Stimulated activated CD4-positive, alpha-beta T cell treated with anti-CD3 and anti-CD28 coated beads, Interleukin-4, amount 100 ng/mL, for 4 hours (primary cell): ENCODE measurements at regions not wholly inside any gene's neighbourhood (a gene's known extent, or its start where the extent isn't known, plus 50 kb on each side); places are given as distances from the start of the nearest gene placed in this dataset.

Source experiments
- DNase-seq, 2 experiments: peaks; one replicate each; pipeline ENCODE4 v3.0.0-alpha.2; 2020

DNA sequence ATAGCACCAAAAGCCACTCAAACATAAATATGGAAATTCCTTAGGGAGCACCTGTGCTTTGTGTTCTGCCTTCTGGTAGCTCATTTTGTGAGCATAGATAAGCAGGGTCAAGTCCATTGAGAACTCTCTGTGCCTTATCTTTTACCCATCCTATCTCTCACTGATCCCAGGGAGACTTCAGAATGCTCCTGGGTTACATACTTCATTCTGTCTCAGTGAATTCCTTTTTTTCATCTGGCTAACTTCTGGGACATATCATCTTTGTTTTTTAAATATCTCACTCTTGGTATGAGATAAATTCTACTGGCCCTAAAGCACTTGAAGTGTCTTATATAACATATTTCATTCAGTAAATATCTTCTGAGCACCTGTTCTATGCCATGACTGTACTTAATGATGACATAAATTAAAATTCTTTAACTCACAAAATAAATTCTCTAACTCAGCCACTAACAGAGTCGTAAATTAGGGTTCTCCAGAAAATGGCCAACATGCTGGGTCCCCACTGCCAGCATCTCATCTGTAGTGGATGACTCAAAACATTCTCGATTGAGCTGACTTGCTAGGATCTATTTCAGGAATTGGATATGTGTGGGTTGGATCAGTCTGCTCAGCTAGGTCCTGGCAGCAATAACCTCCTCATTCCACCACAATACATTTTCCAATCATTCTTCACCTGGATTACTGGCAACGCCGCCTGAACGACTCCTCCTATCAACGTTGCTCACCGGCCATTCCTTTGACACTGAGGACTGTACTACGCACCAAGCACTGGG, 170.2 kb downstream of the FOXO1 start:
- no peak for DNase-seq

DNA sequence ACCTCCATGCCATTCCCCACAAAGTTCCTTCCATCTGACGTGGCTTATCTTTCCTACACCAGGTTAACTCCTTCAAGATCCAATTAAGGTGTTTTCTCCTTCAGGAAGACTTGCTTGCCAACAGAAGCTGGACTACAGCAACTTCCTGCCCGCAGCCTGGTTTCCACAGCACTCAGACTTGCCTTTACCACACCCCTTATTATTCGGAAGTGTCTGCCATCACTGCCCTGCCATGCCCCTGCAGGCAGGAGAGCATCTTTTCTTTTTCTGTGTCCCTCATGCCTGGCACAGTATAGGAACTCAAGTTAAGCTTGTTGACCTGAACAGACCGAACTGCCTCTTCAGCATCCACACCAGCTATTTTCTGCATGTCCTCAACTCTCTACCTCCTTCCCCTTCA, 168.0 kb downstream of the FOXO1 start:
- no peak for DNase-seq

DNA sequence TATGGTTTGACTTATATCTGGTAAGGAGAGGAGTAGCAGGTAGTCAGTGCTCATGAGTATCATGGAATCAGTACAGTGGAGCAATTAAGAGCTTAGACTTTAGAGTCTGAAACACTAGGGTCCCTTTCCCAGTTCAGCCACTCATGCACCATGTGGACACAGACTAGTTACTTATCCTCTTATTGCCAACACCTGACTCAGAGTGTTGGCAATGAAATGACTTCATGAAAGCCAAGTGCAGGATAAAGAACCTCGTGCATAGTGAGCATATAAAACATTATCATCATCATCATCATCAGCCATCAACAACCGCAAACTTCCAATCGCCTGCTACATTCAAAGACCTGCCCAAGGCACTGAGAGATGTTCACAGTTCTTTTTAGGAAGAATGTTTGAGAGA, 164.2 kb downstream of the FOXO1 start:
- DNase-seq: no peak

DNA sequence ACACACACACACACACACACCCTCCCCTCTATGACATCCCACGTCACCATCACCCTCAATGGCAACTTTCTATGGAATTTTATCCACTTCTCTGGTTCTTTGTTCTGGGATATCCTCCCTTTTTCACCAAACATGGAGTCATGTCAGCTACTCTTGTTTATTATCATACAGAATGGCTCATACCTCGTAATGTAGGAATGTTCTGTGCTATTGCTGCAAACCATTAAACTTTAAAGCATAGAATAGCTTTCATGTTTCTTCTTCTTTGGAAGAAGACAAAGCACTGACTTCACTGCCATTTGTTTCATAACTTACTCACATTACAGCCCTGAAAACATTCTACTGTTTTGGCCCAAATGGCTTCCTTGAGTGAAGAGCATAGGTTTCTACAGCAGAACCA, 163.4 kb downstream of the FOXO1 start:
- DNase-seq: no peak

DNA sequence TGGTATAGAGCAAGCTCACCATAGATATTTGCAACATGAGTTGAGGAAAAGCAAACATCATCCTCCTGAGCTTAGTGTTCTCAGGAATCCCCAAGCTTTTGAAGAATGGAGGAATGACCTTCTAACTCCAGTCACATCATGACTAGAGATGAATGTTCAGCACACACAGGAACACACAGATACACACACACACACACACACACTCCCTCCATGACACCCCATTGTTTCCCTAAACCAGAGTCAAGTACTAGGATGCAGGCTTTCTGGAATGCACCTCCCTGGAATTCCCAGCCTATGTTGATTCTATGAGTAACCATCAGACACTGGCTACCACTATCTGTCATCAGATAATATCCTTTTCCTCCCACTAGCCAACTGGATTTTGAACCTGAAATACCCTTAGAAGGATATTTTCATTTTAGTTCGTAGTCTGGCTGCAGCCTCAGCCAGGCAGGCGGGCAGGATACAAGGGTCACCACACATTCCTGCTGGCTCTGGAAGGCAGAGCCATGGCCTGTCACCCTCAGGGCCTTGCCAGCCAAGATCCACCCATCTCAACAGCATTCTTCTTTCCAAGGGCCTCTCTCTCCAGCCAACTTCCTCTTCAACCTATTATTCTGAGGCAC, 162.4 kb downstream of the FOXO1 start:
- no peak for DNase-seq

DNA sequence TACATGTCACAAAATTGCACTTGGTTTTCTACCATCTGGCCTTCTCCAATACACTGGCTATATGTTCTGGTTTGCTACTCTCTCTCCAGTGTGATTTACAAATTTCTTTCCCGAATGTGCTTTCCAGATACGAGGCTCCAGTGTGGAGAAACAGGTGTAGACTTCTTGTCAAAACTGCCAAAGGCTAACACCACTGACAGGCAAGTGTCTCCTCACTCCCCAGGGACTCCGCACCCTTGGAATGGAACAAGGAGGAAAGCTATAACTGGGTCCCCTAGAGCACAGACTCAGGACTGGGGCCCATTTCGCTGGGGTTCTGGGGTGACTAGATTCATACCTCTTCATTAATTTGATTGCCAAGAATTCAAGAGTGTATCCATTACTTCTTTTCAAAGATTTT, 161.8 kb downstream of the FOXO1 start:
- no peak for DNase-seq

DNA sequence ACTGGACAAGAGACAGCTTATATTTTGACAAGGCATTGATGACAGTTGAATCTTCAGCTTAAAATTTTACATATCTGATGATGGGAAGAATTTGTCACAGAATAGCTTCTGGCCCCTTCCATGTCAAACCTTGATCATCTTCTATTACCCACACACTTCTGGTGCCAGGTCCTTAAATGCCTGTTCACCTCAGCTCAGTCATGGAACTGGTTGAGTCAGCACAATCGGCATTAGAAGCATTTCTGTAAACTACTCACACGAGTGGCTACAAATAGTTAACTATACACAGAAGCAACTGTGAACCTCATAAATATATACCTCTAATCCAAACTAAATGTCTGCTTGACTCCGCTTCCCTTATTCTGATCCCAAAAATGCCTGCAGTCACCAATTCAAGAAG, 161.2 kb downstream of the FOXO1 start:
- DNase-seq: no peak
